ENCODE measurements at regions not wholly inside any gene's neighbourhood (a gene's known extent, or its start where the extent isn't known, plus 50 kb on each side); places are given as distances from the start of the nearest gene placed in this dataset.

- Histone ChIP-seq H3K4me3 (no peak overlapping the region), H3K4me1 (peaks cover 22% of the 10 kb centered on the region), H3K27me3 (no peaks in the 10 kb centered on the region), H3K4me2 (no peak overlapping the region), H3K27ac (no peak overlapping the region), H4K20me1 (no peaks in the 10 kb centered on the region), H3K9me3 (no peaks in the 10 kb centered on the region), H3K36me3 (no peaks in the 10 kb centered on the region), H3K9ac (no peak overlapping the region)
- no peak for TF ChIP-seq Cebpa-rat (IDR thresholded peaks at IDR 0.05)
Measured at GRCh38 chr19:28426110-28426729, 786.7 kb downstream of the UQCRFS1 start.

- TF ChIP-seq Cebpa-rat (IDR thresholded peaks at IDR 0.05): no peak
- H3K9me3 ChIP-seq: no peaks in the 10 kb centered on the region
- no peaks in the 10 kb centered on the region for H3K27me3 ChIP-seq
- H4K20me1 ChIP-seq: no peaks in the 10 kb centered on the region
- no peak overlapping the region for H3K4me3 ChIP-seq
- no peaks in the 10 kb centered on the region for H3K36me3 ChIP-seq
- H3K4me1 ChIP-seq: peaks cover 22% of the 10 kb centered on the region
- H3K9ac ChIP-seq: no peak overlapping the region
- no peak overlapping the region for H3K4me2 ChIP-seq
- H3K27ac ChIP-seq: no peak overlapping the region
Measured at GRCh38 chr19:28425046-28425931, 787.7 kb downstream of the UQCRFS1 start.

- H3K4me3 ChIP-seq: no peak overlapping the region
- no peak for TF ChIP-seq Cebpa-rat (IDR thresholded peaks at IDR 0.05)
- H3K36me3 ChIP-seq: no peaks in the 10 kb centered on the region
- H3K4me2 ChIP-seq: no peak overlapping the region
- H4K20me1 ChIP-seq: no peaks in the 10 kb centered on the region
- no peaks in the 10 kb centered on the region for H3K9me3 ChIP-seq
- no peak overlapping the region for H3K27ac ChIP-seq
- peaks cover 21% of the 10 kb centered on the region for H3K4me1 ChIP-seq
- H3K9ac ChIP-seq: no peak overlapping the region
- H3K27me3 ChIP-seq: no peaks in the 10 kb centered on the region
Measured at GRCh38 chr19:28424662-28425045, 788.3 kb downstream of the UQCRFS1 start.

- H3K4me1 ChIP-seq: peaks cover 15% of the 10 kb centered on the region
- no peak for TF ChIP-seq Cebpa-rat (IDR thresholded peaks at IDR 0.05)
- H3K27me3 ChIP-seq: no peaks in the 10 kb centered on the region
- H3K4me3 ChIP-seq: no peak overlapping the region
- no peak overlapping the region for H3K4me2 ChIP-seq
- H3K9me3 ChIP-seq: no peaks in the 10 kb centered on the region
- H3K27ac ChIP-seq: no peak overlapping the region
- no peaks in the 10 kb centered on the region for H3K36me3 ChIP-seq
- H4K20me1 ChIP-seq: no peaks in the 10 kb centered on the region
- H3K9ac ChIP-seq: no peak overlapping the region
Measured at GRCh38 chr19:28424077-28424476, 788.9 kb downstream of the UQCRFS1 start.

- H3K36me3 ChIP-seq: no peaks in the 10 kb centered on the region
- no peaks in the 10 kb centered on the region for H4K20me1 ChIP-seq
- no peak overlapping the region for H3K4me2 ChIP-seq
- no peak for TF ChIP-seq Cebpa-rat (IDR thresholded peaks at IDR 0.05)
- no peak overlapping the region for H3K9ac ChIP-seq
- no peak overlapping the region for H3K27ac ChIP-seq
- no peaks in the 10 kb centered on the region for H3K9me3 ChIP-seq
- peaks cover 12% of the 10 kb centered on the region for H3K4me1 ChIP-seq
- no peak overlapping the region for H3K4me3 ChIP-seq
- H3K27me3 ChIP-seq: no peaks in the 10 kb centered on the region
Measured at GRCh38 chr19:28422791-28423650, 789.9 kb downstream of the UQCRFS1 start.

GRCh38 chr19:28422046-28422445 is 790.9 kb downstream of the UQCRFS1 start:
- H3K4me2 ChIP-seq: no peak overlapping the region
- H3K27ac ChIP-seq: no peak overlapping the region
- peaks cover 2% of the 10 kb centered on the region for H3K4me1 ChIP-seq
- no peak overlapping the region for H3K4me3 ChIP-seq
- no peak overlapping the region for H3K9ac ChIP-seq
- H3K27me3 ChIP-seq: no peaks in the 10 kb centered on the region
- no peaks in the 10 kb centered on the region for H4K20me1 ChIP-seq
- H3K9me3 ChIP-seq: no peaks in the 10 kb centered on the region
- no peak for TF ChIP-seq Cebpa-rat (IDR thresholded peaks at IDR 0.05)
- no peaks in the 10 kb centered on the region for H3K36me3 ChIP-seq

GRCh38 chr19:28420811-28421550 is 792.0 kb downstream of the UQCRFS1 start:
- H4K20me1 ChIP-seq: no peaks in the 10 kb centered on the region
- no peak overlapping the region for H3K4me3 ChIP-seq
- no peaks in the 10 kb centered on the region for H3K4me1 ChIP-seq
- no peak overlapping the region for H3K9ac ChIP-seq
- no peak overlapping the region for H3K4me2 ChIP-seq
- no peak for TF ChIP-seq Cebpa-rat (IDR thresholded peaks at IDR 0.05)
- H3K27ac ChIP-seq: no peak overlapping the region
- no peaks in the 10 kb centered on the region for H3K9me3 ChIP-seq
- H3K36me3 ChIP-seq: no peaks in the 10 kb centered on the region
- no peaks in the 10 kb centered on the region for H3K27me3 ChIP-seq

GRCh38 chr19:28419312-28419711 is 793.6 kb downstream of the UQCRFS1 start:
- no peak overlapping the region for H3K27ac ChIP-seq
- no peak for TF ChIP-seq Cebpa-rat (IDR thresholded peaks at IDR 0.05)
- H3K9me3 ChIP-seq: no peaks in the 10 kb centered on the region
- no peaks in the 10 kb centered on the region for H3K36me3 ChIP-seq
- no peaks in the 10 kb centered on the region for H3K27me3 ChIP-seq
- no peaks in the 10 kb centered on the region for H4K20me1 ChIP-seq
- H3K4me1 ChIP-seq: no peaks in the 10 kb centered on the region
- no peak overlapping the region for H3K4me3 ChIP-seq
- no peak overlapping the region for H3K9ac ChIP-seq
- H3K4me2 ChIP-seq: no peak overlapping the region

- no peaks in the 10 kb centered on the region for H3K36me3 ChIP-seq
- no peak overlapping the region for H3K27ac ChIP-seq
- no peak overlapping the region for H3K4me3 ChIP-seq
- no peak overlapping the region for H3K9ac ChIP-seq
- TF ChIP-seq Cebpa-rat (IDR thresholded peaks at IDR 0.05): no peak
- H4K20me1 ChIP-seq: no peaks in the 10 kb centered on the region
- H3K9me3 ChIP-seq: no peaks in the 10 kb centered on the region
- no peaks in the 10 kb centered on the region for H3K4me1 ChIP-seq
- no peaks in the 10 kb centered on the region for H3K27me3 ChIP-seq
- H3K4me2 ChIP-seq: no peak overlapping the region
Measured at GRCh38 chr19:28417361-28417760, 795.6 kb downstream of the UQCRFS1 start.
